ENCODE measurements at regions not wholly inside any gene's neighbourhood (a gene's known extent, or its start where the extent isn't known, plus 50 kb on each side); places are given as distances from the start of the nearest gene placed in this dataset.

GRCh38 chr12:82529101-82529500 lies 157.6 kb upstream of the TMTC2 start:
- no peak for DNase-seq

GRCh38 chr12:82529954-82530353 lies 156.8 kb upstream of the TMTC2 start:
- no peak for DNase-seq

- no peak for DNase-seq
Observed at GRCh38 chr12:82530394-82530793, 156.3 kb upstream of the TMTC2 start.

- no peak for DNase-seq
Observed at GRCh38 chr12:82533341-82533740, 153.4 kb upstream of the TMTC2 start.

- no peak for DNase-seq
Observed at GRCh38 chr12:82537436-82537835, 149.3 kb upstream of the TMTC2 start.

- DNase-seq = no peak
Observed at GRCh38 chr12:82554529-82554928, 132.2 kb upstream of the TMTC2 start.

- no peak for DNase-seq
Observed at GRCh38 chr12:82555699-82556098, 131.0 kb upstream of the TMTC2 start.

GRCh38 chr12:82565966-82566365 lies 120.7 kb upstream of the TMTC2 start:
- DNase-seq = no peak

GRCh38 chr12:82567688-82568087 lies 119.0 kb upstream of the TMTC2 start:
- DNase-seq = no peak

GRCh38 chr12:82574191-82574590 lies 112.5 kb upstream of the TMTC2 start:
- DNase-seq = no peak

- DNase-seq = no peak
Observed at GRCh38 chr12:82578725-82579124, 108.0 kb upstream of the TMTC2 start.

- no peak for DNase-seq
Observed at GRCh38 chr12:82583756-82584155, 103.0 kb upstream of the TMTC2 start.

GRCh38 chr12:82593143-82593542 lies 93.6 kb upstream of the TMTC2 start:
- DNase-seq = no peak

GRCh38 chr12:82593901-82594396 lies 92.8 kb upstream of the TMTC2 start:
- peak; percentile 73 for DNase-seq

GRCh38 chr12:82595941-82596340 lies 90.8 kb upstream of the TMTC2 start:
- DNase-seq = no peak

GRCh38 chr12:82596483-82596882 lies 90.2 kb upstream of the TMTC2 start:
- DNase-seq = no peak

- no peak for DNase-seq
Observed at GRCh38 chr12:82600379-82600778, 86.3 kb upstream of the TMTC2 start.

GRCh38 chr12:82603647-82604046 lies 83.1 kb upstream of the TMTC2 start:
- peak; percentile 32 for DNase-seq

- DNase-seq = no peak
Observed at GRCh38 chr12:82605115-82605514, 81.6 kb upstream of the TMTC2 start.

GRCh38 chr12:82608706-82609105 lies 78.0 kb upstream of the TMTC2 start:
- DNase-seq = no peak

GRCh38 chr12:82609234-82609914 lies 77.3 kb upstream of the TMTC2 start:
- DNase-seq = no peak

- no peak for DNase-seq
Observed at GRCh38 chr12:82619644-82620043, 67.1 kb upstream of the TMTC2 start.

- DNase-seq = no peak
Observed at GRCh38 chr12:82620917-82621316, 65.8 kb upstream of the TMTC2 start.

- DNase-seq = no peak
Observed at GRCh38 chr12:82625523-82625922, 61.2 kb upstream of the TMTC2 start.

- DNase-seq = peak; percentile 35
Observed at GRCh38 chr12:82627799-82628198, 58.9 kb upstream of the TMTC2 start.

Measured in DMS 273 treated with DMSO at 0.1 percent for 48 hours (cell line).